HG03457 (cell line): ENCODE measurements at regions not wholly inside any gene's neighbourhood (a gene's known extent, or its start where the extent isn't known, plus 50 kb on each side); places are given as distances from the start of the nearest gene placed in this dataset.
"Not testable (repeated sequence)": the region's sequence is repeated elsewhere in the genome, so short reads cannot be mapped to it uniquely, and the experiment has no call there.

Experiments used
- ATAC-seq: cut with Tn5 transposase; IDR thresholded peaks from one replicate; pipeline ENCODE4 v1.9.1; 2021; ENCODE audit warnings: moderate number of reproducible peaks; ENCODE audit not compliant: unreplicated experiment

DNA sequence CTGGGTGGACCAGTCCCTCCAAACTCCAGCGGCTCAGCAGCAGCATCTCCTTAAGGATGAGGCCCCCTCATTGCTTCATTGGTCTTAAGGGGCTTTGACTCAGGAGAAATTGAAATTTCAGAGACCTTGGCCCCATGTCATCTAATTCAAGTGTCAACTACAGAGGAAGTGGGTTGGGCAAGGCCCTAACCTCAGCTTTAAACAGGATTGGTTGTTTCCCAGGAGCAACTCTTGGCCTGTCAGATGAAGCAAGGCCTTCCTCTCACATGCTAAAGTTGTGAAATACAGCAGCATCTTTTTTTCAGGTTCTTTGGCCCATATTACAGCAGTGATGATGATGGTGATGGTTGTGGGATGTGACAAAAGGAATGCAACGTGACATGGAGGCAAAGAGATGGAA is 348.3 kb downstream of the ICE1 start:
- no peak for ATAC-seq

DNA sequence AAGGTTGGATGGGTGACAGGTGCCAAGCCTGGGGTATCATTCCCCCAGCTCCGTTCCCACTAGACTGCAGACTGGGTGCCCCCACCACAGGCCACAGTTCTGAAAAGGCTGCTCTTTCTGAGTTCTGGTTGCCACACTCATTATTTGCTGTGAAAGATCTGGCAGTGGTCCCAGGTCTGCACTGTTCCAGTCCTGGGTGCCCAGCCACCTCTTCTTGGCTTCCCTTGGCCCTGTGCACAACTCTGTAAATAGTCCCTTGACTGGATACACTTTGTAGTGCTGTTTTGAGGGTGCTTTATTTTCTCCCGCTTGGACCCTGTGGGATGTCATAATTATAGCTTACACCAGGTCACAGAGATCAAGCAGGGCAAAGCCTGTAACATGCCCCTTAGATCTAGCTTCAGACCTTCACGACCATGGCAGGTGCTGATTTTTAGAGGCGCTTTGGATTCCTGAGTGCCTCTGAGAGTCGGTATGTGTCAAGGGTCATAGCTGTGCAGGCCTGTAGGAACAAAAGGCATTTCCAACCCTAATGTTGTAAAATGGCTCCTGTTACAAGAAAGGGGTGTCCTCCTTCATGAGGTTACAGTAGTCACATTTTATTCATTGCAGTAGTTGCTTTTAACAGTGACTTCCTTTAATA is 344.9 kb downstream of the ICE1 start:
- no peak for ATAC-seq

DNA sequence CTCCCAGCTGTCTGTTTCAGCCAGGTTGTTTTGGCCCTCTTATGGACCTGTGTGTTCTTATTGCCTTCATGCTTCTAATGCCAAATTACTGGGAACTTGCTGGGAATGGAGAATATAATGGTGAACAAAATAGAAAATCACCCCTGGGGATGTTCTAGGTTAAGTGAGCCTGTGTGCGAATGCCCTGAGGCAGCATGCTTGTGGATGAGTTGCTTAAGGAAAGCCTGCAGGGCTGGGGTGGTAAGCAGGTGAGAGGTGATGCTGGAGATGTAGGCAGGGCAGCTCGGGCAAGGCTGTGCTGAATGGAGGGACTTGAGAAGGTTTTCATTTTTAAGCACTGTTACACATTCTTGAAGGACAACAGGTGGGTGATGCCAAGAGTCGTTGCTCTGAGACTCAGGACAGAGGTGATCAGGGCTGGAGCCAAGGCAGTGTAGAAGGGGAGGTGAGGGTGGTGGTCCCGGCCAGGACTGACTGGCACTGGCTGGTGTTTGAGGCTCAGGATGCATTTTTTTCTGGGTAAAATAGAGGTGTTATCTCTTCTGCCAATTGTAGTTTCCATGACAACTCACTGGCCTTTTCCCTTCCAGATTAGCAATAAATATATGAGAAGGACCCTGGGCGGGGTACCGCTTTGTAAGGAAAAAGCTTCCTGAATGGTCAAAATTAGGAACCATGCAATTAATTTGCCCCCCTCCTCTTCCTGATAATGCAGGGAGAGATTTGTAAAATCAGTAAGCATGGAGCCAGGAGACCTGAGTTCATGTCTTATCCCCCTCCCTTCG is 342.8 kb downstream of the ICE1 start:
- no peak for ATAC-seq

DNA sequence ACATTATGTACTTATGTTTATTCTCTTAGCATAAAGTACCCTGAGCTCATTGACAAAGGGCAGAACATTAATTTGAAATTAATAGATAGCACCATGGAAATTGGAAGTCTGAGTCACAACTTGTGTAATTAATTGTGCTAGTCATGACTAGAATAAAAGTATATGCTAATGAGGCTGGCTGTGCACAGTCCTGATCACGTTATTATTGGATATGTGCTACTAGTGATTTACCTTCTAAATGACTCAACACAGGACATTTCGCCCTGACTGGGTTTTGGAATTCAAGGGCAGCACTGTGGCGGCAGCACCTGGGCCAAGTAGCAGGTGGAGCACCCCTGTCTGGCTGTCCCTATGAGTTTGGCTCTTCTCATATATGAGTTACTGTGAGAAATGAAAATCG is 341.8 kb downstream of the ICE1 start:
- ATAC-seq, result no peak

DNA sequence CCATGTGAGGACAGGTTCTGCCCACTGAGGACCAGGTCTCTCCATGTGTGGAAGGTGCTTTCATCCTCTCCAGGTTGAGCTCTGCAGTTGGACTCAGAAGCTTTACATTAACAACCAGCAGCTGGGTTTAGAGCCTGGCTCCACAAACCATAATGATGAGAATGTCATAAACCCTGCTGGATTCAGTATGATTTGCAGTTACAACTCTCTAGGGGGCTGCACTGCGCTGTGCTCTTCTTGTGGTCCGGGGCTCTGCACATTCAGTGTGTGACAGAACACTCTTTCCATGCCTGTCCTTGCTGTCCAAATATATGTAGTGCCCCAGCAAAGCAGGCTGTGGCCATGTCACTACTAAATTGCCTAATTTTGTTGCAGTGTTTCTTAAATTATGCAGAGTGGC is 334.3 kb downstream of the ICE1 start:
- ATAC-seq, result no peak

DNA sequence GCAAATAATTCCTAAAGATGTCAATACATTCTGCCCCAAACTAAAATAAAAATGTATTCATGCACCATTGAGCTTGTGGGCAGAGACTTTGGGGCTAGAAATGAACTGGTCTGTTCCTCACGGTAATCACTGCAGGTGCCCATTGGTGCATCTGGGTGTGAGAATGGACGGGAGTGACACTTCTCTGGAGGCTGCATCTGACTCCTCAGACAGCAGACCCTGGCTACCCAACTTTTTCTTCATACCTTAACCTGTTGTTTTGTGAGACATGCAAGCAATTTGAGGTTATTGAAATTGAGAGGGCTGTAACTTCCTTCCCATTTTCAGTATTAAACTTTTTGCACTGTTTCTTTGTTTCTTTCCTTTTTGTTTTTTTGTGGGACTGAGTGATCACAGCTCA is 333.4 kb downstream of the ICE1 start:
- ATAC-seq, result no peak

DNA sequence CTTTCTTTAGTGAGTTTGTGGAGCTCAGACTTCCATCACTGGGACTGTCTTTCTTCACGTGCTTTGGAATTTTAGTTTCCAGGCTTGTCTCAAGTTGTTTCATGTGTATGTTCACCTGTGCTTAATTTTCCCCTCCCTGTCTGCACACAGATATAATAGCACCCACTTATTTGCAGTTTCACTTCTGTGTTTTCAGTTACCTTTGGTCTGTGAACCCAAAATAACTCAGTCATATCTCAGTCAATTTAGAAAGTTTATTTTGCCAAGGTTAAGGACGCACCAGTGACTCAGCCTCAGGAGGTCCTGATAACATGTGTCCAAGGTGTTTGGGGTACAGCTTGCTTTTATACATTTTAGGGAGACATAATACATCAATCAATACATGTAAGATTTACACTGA is 330.4 kb downstream of the ICE1 start:
- ATAC-seq, result peak; percentile 51

DNA sequence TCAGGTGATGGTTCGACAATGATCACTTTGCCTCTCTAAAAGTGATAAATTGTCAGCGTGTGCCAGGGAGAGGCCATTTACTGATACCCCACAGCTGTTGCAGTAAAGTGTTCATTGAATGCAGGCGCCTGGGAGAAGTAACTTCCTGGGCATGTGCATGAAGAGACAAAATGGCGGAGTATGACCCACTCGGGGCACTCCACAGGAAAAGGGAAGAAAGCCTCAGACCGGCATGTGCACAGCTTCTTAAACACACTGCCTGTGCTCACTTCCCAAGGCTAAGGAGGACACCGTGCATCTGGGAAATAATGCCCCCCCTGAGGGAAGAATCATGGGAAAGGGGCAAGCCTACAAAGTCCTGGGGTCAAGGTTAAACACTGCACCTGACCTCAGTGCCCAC is 329.5 kb downstream of the ICE1 start:
- no peak for ATAC-seq

DNA sequence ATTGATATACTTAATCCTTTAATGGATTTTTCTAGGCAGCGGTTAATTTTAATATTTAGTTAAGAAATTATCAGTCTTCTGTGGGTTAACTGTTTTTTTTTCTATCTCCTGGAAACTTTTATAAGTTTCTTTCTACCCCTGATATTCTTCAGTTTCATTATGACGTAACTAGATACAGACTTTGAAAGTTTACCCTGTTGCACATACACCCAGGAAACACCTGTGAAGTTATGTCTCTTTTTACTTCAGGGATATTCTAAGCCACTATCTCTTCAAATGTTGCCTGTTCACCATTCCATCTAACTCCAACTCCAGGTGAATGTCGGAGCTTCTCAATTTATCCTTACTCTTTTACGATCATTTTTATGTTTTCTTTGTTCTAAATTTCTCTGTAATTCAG is 329.0 kb downstream of the ICE1 start:
- peak; percentile 47 for ATAC-seq

DNA sequence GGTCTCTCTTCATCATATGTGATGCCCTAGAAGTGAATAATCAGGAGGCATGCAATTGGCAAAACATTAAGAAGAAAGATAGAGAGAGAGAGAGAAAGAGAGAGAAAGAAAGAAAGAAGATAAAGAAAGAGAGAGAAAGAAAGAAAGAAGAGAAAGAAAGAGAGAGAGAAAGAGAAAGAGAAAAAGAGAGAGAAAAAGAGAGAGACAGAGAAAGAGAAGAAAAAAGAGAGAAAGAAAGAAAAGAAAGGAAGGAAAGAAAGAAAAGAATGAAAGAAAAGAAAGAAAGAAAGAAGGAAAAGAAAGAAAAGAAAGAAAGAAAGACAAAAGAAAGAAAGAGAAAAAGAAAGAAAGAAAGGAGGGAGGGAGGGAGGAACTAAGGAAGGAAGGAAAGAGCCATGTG is 318.9 kb downstream of the ICE1 start:
- ATAC-seq, result no peak

DNA sequence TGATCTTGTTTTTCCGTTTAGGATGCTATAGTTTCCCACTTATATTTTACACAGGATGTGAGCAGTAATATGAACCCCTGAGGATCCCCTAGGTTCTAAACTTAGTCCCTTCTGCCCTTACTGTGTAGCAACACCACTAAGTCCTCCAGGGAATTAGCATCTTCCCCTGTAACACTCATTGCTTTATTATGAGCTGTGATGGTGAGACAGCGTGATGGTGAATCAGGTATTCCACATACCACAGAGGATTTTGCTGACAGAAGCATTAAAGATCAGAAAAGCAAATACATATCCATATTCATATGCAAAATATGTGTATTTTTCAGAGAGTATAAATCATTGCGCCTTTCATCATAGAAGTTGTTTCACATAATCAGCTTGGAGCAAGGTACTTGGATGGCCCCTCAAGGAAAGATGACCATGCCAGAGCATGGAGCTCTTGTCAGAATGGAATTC is 317.0 kb downstream of the ICE1 start:
- no peak for ATAC-seq

DNA sequence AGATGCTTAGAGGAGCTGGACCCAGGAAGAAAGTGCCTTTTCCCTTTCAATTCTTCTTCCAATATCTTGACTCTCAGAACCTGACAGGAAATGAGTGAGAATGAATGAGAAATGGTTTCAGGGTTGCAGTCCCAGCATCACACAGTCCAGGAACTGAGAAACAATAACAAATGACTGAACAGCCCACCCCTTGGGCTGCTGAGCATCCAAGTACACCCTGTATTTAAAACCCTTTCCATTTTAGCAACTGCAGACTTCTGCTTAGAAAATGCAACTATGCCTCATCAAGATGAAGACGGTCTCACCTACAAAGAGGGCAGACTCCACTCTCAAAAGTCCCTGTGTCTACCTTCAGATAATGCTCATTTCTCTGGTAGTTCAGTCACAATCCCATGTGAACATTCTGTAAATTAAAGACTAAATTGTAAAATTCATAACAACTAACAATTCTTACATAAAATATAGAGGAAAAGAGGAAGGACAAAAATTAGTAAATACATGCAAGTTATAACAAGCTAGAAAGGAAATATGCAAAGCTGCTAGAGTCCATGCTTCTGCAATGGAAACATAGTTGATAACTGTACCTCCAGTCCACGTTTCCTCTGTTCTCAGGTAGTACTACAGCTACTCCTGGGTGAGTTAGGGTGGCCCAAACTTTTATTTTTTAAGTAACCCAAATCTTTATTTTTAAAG is 316.5 kb downstream of the ICE1 start:
- no peak for ATAC-seq

DNA sequence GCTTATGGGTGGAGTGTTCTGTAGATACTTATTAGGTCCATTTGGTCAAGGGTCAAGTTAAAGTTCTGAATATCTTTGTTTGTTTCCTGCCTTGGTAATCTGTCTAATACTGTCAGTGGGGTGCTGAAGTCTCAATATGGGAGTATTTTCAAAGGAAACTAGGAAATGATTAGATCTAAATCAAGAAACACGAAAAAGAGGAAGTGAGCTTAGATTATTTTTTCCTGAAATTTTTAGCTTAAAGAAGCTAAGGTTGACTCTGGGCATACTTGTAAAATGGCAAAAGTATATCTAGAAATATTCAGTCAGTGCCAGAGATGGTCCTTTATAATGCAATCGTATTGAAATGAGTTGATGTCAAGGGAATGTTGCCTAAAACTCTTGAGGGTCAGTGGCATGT is 313.5 kb downstream of the ICE1 start:
- no peak for ATAC-seq

DNA sequence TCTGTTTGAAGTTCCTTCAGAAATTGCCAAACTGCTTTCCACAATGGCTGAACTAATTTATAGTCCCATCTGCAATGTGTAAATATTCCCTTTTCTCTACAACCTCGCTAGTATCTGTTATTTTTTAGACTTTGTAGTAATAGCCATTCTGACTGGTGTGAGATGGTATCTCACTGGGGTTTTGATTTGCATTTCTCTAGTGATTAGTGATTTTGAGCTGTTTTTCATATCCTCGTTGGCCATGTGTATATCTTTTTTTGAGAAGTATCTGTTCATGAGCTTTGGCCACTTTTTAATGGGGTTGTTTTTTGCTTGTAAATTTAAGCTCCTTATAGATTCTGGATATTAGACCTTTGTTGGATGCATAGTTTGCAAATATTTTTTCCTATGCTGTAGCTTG is 310.6 kb downstream of the ICE1 start:
- ATAC-seq, result not testable (repeated sequence)

DNA sequence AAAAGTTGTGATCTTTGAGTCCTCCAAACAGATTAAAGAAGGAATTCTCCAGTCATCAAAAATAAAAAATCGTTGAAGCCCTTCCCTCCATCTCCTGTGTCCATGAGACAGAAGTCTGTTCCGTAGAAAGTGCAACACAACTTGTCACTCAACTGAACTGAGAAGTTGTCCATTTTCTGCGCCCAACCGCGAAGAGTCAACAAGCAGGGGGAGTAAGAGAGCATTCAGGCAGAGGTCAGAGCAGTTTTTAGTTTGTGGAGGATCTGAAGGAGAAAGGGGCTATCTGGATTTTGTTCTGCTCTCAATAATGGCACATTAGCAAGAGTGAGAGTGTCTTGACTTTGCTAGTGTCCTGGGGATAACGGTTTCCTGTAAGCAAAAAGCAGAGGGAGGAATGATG is 303.9 kb downstream of the ICE1 start:
- ATAC-seq, result no peak

DNA sequence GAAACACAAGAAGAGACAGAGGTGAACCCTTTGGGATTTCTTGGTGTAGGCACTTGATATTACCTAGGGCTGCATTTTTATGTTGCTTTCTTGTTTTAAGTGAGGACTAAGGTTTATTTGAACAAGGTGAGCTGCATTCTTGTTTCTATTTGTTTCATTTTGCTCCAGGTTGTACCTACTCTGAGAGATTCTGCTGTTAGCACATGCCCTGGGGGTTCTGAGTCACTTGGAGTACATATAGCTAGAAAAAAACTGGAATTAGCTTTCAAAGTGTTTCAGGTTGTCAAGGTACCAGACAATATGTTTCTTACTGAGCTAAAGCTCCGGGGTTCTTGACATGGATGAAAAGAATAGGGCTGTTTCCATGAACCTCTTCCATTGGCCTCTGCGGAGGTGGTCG is 299.4 kb downstream of the ICE1 start:
- no peak for ATAC-seq

DNA sequence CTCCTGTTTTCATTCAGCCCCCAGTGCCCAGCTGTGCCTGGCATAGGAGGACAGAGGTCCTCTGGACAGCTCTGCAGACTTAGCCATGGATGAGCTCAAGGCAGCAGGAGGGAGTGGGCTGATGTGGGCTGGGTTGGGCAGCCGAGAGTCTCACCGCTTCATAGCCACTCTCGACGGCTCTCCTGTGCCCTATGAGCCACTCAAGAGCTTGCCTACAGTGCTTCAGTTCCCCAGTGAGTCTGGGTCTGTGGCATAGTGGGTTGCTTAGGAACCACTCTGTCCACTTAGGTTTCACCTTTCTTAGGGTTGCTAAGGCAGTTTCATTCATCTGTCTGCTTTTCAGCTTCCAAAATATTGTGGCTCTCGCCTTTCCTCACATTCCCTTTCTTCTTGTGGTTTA is 296.8 kb downstream of the ICE1 start:
- ATAC-seq, result no peak

DNA sequence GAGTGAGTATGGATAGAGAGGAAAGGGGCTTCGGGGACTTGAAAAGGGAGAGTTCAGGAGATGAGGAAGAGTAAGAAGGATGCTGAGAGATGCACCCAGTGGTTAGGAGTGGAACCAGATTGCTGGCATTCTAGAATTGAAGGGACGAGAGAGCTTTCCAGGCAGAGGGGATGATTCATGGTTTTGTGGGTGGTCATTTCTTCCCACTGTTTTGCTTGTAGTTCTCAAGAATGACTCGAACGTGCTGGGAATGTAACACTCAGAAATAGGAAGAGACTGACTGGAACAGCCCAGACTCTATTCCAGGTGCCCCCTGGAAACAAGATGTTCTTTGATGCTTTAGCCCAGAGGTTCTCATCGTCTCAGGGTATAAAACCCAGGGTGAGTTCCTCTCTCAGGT is 294.2 kb downstream of the ICE1 start:
- no peak for ATAC-seq

DNA sequence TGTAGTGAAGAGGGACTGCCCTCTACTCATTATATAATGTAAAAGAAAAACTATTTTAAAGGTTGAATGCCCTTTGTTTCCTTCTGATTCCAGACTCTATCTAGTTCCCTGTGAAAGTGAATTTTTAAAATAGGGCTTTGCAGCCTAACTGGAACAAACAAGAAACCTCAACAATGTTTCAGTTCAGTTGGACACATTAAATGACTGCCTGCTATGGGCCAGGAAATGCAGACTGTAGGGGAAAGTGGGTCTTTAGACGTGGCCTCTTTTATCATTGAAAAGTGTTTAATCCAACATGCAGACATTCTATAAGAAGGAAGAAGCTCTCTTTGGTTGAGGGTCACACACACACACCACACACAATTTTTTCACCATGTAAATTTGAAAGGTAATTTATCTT is 289.1 kb downstream of the ICE1 start:
- ATAC-seq, result no peak

DNA sequence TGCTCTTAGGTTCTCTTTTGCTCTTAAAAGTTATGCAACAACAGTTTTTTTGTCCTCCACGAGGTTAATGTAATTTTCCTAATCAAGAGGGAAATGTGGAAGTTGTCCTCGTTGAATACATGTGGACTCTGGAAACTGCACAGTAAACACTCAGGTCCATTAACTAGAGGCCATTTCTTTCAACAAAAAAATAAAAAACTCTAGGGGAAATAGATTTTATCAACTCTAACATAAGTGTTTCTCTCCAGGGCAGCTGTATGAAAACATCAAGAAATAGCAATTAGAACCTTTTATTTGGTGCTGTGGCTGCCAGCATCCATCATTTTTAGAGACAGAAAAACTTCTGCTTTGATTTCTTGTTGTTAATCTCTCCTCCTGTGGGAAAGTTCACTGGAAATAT is 288.6 kb downstream of the ICE1 start:
- no peak for ATAC-seq

DNA sequence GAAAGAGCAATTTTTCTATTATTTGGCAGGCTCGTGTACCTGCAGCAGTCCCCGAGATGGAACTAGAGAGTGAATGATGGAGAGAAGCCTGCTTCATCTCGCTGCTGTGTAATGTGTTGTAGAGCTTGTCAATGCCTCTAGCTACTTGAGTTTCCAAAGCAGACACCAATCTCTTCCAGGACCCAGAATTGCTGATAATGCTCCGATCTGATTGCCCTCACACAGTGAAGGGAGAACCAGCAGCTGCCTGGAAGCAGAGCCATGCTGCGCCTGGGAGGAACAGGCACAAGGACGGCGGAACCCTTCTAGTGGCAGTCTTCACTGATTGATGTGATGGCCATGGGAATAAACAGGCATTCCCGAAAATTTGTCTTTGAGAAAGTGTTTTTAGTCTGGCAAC is 288.0 kb downstream of the ICE1 start:
- ATAC-seq, result no peak

DNA sequence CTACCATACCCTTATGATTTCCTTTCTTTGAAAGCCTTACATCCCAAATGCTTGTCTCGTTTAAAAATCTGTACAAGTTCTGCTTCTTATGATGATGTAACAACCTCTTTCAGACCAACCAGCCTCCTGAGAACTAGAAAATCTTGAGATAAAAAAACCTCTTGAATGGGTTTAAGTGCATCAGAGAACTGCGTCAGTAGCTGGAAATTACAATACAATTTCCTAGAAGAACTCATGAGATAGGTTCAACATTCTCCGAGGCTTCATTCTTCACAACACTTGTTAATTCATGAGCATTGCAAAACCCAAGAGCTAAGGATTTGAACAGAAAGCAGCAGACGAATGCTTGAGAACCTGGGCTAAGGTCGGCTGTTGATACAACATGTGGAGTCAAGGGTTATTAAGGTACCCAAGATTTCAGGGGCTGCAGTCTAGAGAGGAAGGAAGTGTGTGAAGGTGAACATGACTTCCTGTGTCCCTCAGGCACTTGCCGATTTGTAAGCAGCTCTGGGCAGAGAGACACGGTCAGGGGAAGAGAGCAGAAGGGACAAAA is 286.0 kb downstream of the ICE1 start:
- ATAC-seq, result no peak
